Activated CD8-positive, alpha-beta T cell treated with anti-CD3 and anti-CD28 coated beads for 36 hours (primary cell): ENCODE measurements at regions not wholly inside any gene's neighbourhood (a gene's known extent, or its start where the extent isn't known, plus 50 kb on each side); places are given as distances from the start of the nearest gene placed in this dataset.

Source experiments
- ATAC-seq: fragments of 200-7000 bp; cut with Tn5 transposase; one replicate; pipeline ENCODE4 v1.10.0; 2021; ENCODE audit warnings: mild to moderate bottlenecking, moderate library complexity
- CTCF ChIA-PET: fragments of 350-600 bp; sonication (Branson Sonifier 250); formaldehyde crosslinking; loops from one replicate; lab custom pipeline; 2021; ENCODE audit warnings: antibody characterized with exemption; lab: Charles Lee
- POLR2A ChIA-PET: fragments of 350-600 bp; sonication (Branson Sonifier 250); formaldehyde crosslinking; loops from one replicate; lab custom pipeline; 2021; ENCODE audit warnings: antibody characterized with exemption; lab: Charles Lee
- DNase-seq: peaks from one replicate; pipeline ENCODE4 v3.0.0-alpha.2; 2020
- H3K27ac Mint-ChIP-seq: one replicate; pipeline ENCODE4 v1.8.0; 2021; ENCODE audit warnings: mild to moderate bottlenecking, mixed read lengths
- H3K27me3 Mint-ChIP-seq: one replicate; pipeline ENCODE4 v1.8.0; 2021; ENCODE audit warnings: mixed read lengths
- H3K36me3 Mint-ChIP-seq: one replicate; pipeline ENCODE4 v1.8.0; 2021; ENCODE audit warnings: low read depth, mixed read lengths
- H3K4me1 Mint-ChIP-seq: one replicate; pipeline ENCODE4 v1.8.0; 2021; ENCODE audit warnings: low read depth, mixed read lengths
- H3K4me3 Mint-ChIP-seq: one replicate; pipeline ENCODE4 v1.8.0; 2021; ENCODE audit warnings: mild to moderate bottlenecking, moderate library complexity, mixed read lengths
- H3K9me3 Mint-ChIP-seq: one replicate; pipeline ENCODE4 v1.8.0; 2021; ENCODE audit warnings: mixed read lengths
- intact Hi-C: fragments of 100-400 bp; cut with micrococcal nuclease; formaldehyde crosslinking; loops from one replicate; pipeline ENCODE4 v1.10.0; 2022
- TF ChIP-seq, protein P1 (sequence below): fragments of 200-600 bp; IDR thresholded peaks from one replicate; pipeline ENCODE4 v1.8.0; 2022; ENCODE audit warnings: antibody characterized with exemption, mild to moderate bottlenecking

DNA sequence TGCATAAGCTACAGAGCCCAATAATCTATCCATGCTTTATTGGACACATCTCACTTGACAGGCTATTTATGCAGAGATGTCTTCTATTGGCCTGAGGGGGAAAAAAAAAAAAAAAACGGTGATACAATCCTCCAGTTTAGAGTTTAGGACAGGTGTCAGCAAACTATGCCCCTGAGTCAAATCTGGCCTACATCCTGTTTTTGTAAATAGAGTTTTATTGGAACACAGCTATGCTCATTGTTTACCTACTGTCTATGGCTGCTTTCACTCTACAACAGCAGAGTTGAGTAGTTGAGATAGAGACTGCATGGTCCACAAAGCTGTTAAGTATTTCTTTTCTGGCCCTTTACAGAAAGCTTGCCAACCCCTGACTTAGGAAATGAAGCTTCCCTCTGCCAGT lies 403.1 kb downstream of the C12orf75 start:
- Mint-ChIP-seq H3K27me3 (peaks cover 4% of the 10 kb centered on the region), H3K36me3 (no peaks in the 10 kb centered on the region)
- POLR2A ChIA-PET: no interaction called here

GRCh38 chr12:105736498-105736897 lies 402.3 kb downstream of the NUAK1 start:
- intact Hi-C loops: no loop called here
- peaks cover 2% of the 10 kb centered on the region for H3K27me3 Mint-ChIP-seq
- POLR2A ChIA-PET: no interaction called here
- DNase-seq (no peak), ATAC-seq (no peak)
- TF ChIP-seq, protein P1, sequence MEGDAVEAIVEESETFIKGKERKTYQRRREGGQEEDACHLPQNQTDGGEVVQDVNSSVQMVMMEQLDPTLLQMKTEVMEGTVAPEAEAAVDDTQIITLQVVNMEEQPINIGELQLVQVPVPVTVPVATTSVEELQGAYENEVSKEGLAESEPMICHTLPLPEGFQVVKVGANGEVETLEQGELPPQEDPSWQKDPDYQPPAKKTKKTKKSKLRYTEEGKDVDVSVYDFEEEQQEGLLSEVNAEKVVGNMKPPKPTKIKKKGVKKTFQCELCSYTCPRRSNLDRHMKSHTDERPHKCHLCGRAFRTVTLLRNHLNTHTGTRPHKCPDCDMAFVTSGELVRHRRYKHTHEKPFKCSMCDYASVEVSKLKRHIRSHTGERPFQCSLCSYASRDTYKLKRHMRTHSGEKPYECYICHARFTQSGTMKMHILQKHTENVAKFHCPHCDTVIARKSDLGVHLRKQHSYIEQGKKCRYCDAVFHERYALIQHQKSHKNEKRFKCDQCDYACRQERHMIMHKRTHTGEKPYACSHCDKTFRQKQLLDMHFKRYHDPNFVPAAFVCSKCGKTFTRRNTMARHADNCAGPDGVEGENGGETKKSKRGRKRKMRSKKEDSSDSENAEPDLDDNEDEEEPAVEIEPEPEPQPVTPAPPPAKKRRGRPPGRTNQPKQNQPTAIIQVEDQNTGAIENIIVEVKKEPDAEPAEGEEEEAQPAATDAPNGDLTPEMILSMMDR: no peak
- H3K4me1 Mint-ChIP-seq: no peaks in the 10 kb centered on the region
- CTCF ChIA-PET: no interaction called here
- no peaks in the 10 kb centered on the region for H3K9me3 Mint-ChIP-seq
- H3K4me3 Mint-ChIP-seq: no peak overlapping the region
- H3K36me3 Mint-ChIP-seq: no peaks in the 10 kb centered on the region
- H3K27ac Mint-ChIP-seq: no peak overlapping the region

More for the DNA sequence above, 403.1 kb downstream of the C12orf75 start:
- ATAC-seq (no peak), DNase-seq (no peak)
- CTCF ChIA-PET: no interaction called here
- Mint-ChIP-seq H3K9me3 (no peaks in the 10 kb centered on the region), H3K4me3 (no peak overlapping the region), H3K27ac (no peak overlapping the region), H3K4me1 (no peaks in the 10 kb centered on the region)
- TF ChIP-seq, protein P1: no peak
- intact Hi-C loops: no loop called here

GRCh38 chr12:105738051-105738450 lies 400.7 kb downstream of the NUAK1 start:
- Mint-ChIP-seq H3K4me1 (no peaks in the 10 kb centered on the region), H3K4me3 (no peak overlapping the region), H3K9me3 (no peaks in the 10 kb centered on the region), H3K27ac (no peak overlapping the region), H3K36me3 (no peaks in the 10 kb centered on the region), H3K27me3 (no peaks in the 10 kb centered on the region)
- intact Hi-C loops: no loop called here
- ATAC-seq: no peak
- CTCF ChIA-PET: no interaction called here
- DNase-seq: no peak
- POLR2A ChIA-PET: no interaction called here
- TF ChIP-seq, protein P1: no peak

GRCh38 chr12:105740369-105740768 lies 398.4 kb downstream of the NUAK1 start:
- POLR2A ChIA-PET: no interaction called here
- ATAC-seq (no peak), DNase-seq (no peak)
- intact Hi-C loops: no loop called here
- TF ChIP-seq, protein P1: no peak
- no peak overlapping the region for H3K27ac Mint-ChIP-seq
- no peaks in the 10 kb centered on the region for H3K4me1 Mint-ChIP-seq
- H3K27me3 Mint-ChIP-seq: no peaks in the 10 kb centered on the region
- no peaks in the 10 kb centered on the region for H3K36me3 Mint-ChIP-seq
- no peak overlapping the region for H3K4me3 Mint-ChIP-seq
- no peaks in the 10 kb centered on the region for H3K9me3 Mint-ChIP-seq
- CTCF ChIA-PET: no interaction called here

- Mint-ChIP-seq H3K36me3 (no peaks in the 10 kb centered on the region), H3K4me1 (no peaks in the 10 kb centered on the region), H3K9me3 (no peaks in the 10 kb centered on the region), H3K4me3 (no peak overlapping the region), H3K27ac (no peak overlapping the region), H3K27me3 (no peaks in the 10 kb centered on the region)
- CTCF ChIA-PET: no interaction called here
- ATAC-seq: no peak
- POLR2A ChIA-PET: no interaction called here
- intact Hi-C loops: no loop called here
- TF ChIP-seq, protein P1: no peak
- DNase-seq: no peak
These were observed 397.6 kb downstream of the NUAK1 start for GRCh38 chr12:105740970-105741725.
